GM23338 (cell line): ENCODE measurements at regions not wholly inside any gene's neighbourhood (a gene's known extent, or its start where the extent isn't known, plus 50 kb on each side); places are given as distances from the start of the nearest gene placed in this dataset.
"Not testable (repeated sequence)": the region's sequence is repeated elsewhere in the genome, so short reads cannot be mapped to it uniquely, and the experiment has no call there.

Source experiments
- ATAC-seq: fragments of 200-7000 bp; cut with Tn5 transposase; 3 replicates; pipeline ENCODE4 v1.9.1; 2020
- DNase-seq: peaks from one replicate; pipeline ENCODE4 v3.0.0-alpha.2; 2015; ENCODE audit warnings: low spot score
- H2AFZ ChIP-seq: fragments of 200-600 bp; sonication (generic); 2 replicates; pipeline ENCODE4 v1.8.0; 2016; ENCODE audit warnings: antibody characterized with exemption, mild to moderate bottlenecking, moderate library complexity
- H3F3A ChIP-seq: fragments of 200-600 bp; sonication (generic); replicated peaks from 2 replicates; pipeline ENCODE4 v1.8.0; 2017; ENCODE audit warnings: antibody characterized with exemption, mixed run types, low read depth
- H3K27ac ChIP-seq: fragments of 200-600 bp; sonication (generic); 2 replicates; pipeline ENCODE4 v1.6.1; 2016; ENCODE audit warnings: low read depth
- H3K27me3 ChIP-seq: fragments of 200-600 bp; sonication (generic); 2 replicates; pipeline ENCODE4 v1.8.0; 2016; ENCODE audit warnings: mild to moderate bottlenecking, mixed run types, moderate library complexity; ENCODE audit not compliant: insufficient read depth
- H3K36me3 ChIP-seq: fragments of 200-600 bp; sonication (generic); 2 replicates; pipeline ENCODE4 v1.8.0; 2016; ENCODE audit warnings: mild to moderate bottlenecking; ENCODE audit not compliant: insufficient read depth
- H3K4me1 ChIP-seq: fragments of 200-600 bp; sonication (generic); 2 replicates; pipeline ENCODE4 v1.8.0; 2016; ENCODE audit warnings: mild to moderate bottlenecking, moderate library complexity; ENCODE audit not compliant: insufficient read depth
- H3K4me2 ChIP-seq: fragments of 200-600 bp; sonication (generic); 2 replicates; pipeline ENCODE4 v1.7.1; 2017; ENCODE audit warnings: mixed run types
- H3K4me3 ChIP-seq: fragments of 200-600 bp; sonication (generic); 2 replicates; pipeline ENCODE4 v1.6.1; 2016; ENCODE audit warnings: mixed run types
- H3K79me2 ChIP-seq: fragments of 200-600 bp; sonication (generic); replicated peaks from 2 replicates; pipeline ENCODE4 v1.8.0; 2017; ENCODE audit warnings: mild to moderate bottlenecking; ENCODE audit not compliant: insufficient read depth
- H3K9me2 ChIP-seq: fragments of 200-600 bp; sonication (generic); 2 replicates; pipeline ENCODE4 v1.8.0; 2017; ENCODE audit not compliant: insufficient read depth
- H4K20me1 ChIP-seq: fragments of 200-600 bp; sonication (generic); replicated peaks from 2 replicates; pipeline ENCODE4 v1.8.0; 2017; ENCODE audit warnings: mild to moderate bottlenecking; ENCODE audit not compliant: insufficient read depth
- H3K27ac Mint-ChIP-seq: 2 replicates; pipeline ENCODE4 v1.8.0; 2020; ENCODE audit warnings: inconsistent platforms, mild to moderate bottlenecking, moderate library complexity, mixed read lengths
- H3K27me3 Mint-ChIP-seq: 3 replicates; pipeline ENCODE4 v1.8.0; 2022; ENCODE audit warnings: low read depth, mild to moderate bottlenecking, moderate library complexity, mixed read lengths, inconsistent platforms; ENCODE audit not compliant: insufficient read depth, poor library complexity
- H3K36me3 Mint-ChIP-seq: 3 replicates; pipeline ENCODE4 v1.8.0; 2021; ENCODE audit warnings: low read depth, mild to moderate bottlenecking, inconsistent platforms, moderate library complexity, mixed read lengths
- H3K4me1 Mint-ChIP-seq: 3 replicates; pipeline ENCODE4 v1.8.0; 2020; ENCODE audit warnings: mild to moderate bottlenecking, inconsistent platforms, mixed read lengths
- H3K4me3 Mint-ChIP-seq: 3 replicates; pipeline ENCODE4 v1.8.0; 2021; ENCODE audit warnings: moderate library complexity, mild to moderate bottlenecking, inconsistent platforms, mixed read lengths
- H3K9me3 Mint-ChIP-seq: 3 replicates; pipeline ENCODE4 v1.8.0; 2020; ENCODE audit warnings: moderate library complexity, mild to moderate bottlenecking, inconsistent platforms, mixed read lengths
- CREB1 ChIP-seq: fragments of 250-450 bp; sonication (Bioruptor Pico); IDR thresholded peaks from 2 replicates; pipeline ENCODE4 v1.5.0; 2020; ENCODE audit warnings: low read depth, mild to moderate bottlenecking, moderate library complexity
- CTCF ChIP-seq, 2 experiments: fragments of 200-600 bp in 1 of 2; sonication (generic) in 1 of 2; conservative IDR thresholded peaks; 2 replicates each; pipeline versions ENCODE4 v1.5.1 to v1.6.1; 2016 to 2017; ENCODE audit warnings: antibody characterized with exemption in 2 of 2, low read depth in 2 of 2, mild to moderate bottlenecking in 2 of 2, moderate library complexity in 1 of 2
- ETS1 ChIP-seq: IDR thresholded peaks from 2 replicates; pipeline ENCODE4 v1.6.1; 2016; ENCODE audit warnings: antibody characterized with exemption
- EZH2 ChIP-seq: fragments of 200-600 bp; sonication (generic); IDR thresholded peaks from one replicate; pipeline ENCODE4 v1.8.0; 2017; ENCODE audit warnings: antibody characterized with exemption, mild to moderate bottlenecking, low read depth; ENCODE audit not compliant: unreplicated experiment
- EZH2phosphoT487 ChIP-seq: fragments of 200-600 bp; sonication (generic); IDR thresholded peaks from one replicate; pipeline ENCODE4 v1.8.1; 2018; ENCODE audit warnings: antibody characterized with exemption; ENCODE audit not compliant: unreplicated experiment
- JUNB ChIP-seq: IDR thresholded peaks from one replicate; pipeline ENCODE4 v1.6.1; 2016; ENCODE audit warnings: antibody characterized with exemption; ENCODE audit not compliant: unreplicated experiment
- NANOG ChIP-seq: IDR thresholded peaks from 2 replicates; pipeline ENCODE4 v1.6.1; 2016; ENCODE audit warnings: antibody characterized with exemption, borderline replicate concordance
- POLR2AphosphoS5 ChIP-seq: IDR thresholded peaks from 2 replicates; pipeline ENCODE4 v1.6.1; 2016; ENCODE audit warnings: antibody characterized with exemption, low read depth
- STAT1 ChIP-seq: IDR thresholded peaks from one replicate; pipeline ENCODE4 v1.6.1; 2016; ENCODE audit warnings: antibody characterized with exemption; ENCODE audit not compliant: unreplicated experiment
- ZNF331 ChIP-seq: fragments of 250-450 bp; sonication (Bioruptor Pico); IDR thresholded peaks from 2 replicates; pipeline ENCODE4 v1.5.0; 2020; ENCODE audit warnings: low read depth, mild to moderate bottlenecking, moderate library complexity
- ZNF462 ChIP-seq: fragments of 250-450 bp; sonication (Bioruptor Pico); IDR thresholded peaks from 2 replicates; pipeline ENCODE4 v1.5.0; 2020; ENCODE audit warnings: mild to moderate bottlenecking, moderate library complexity

GRCh38 chr6:23821141-23821540 lies 304.9 kb upstream of the NRSN1 start:
- not testable (repeated sequence) for H2AFZ ChIP-seq, H3K4me1 Mint-ChIP-seq, H3K27me3 ChIP-seq

GRCh38 chr6:23823421-23823820 lies 302.6 kb upstream of the NRSN1 start:
- no peak overlapping the region for H3K27ac ChIP-seq
- no peaks in the 10 kb centered on the region for H3K79me2 ChIP-seq
- no peaks in the 10 kb centered on the region for H3K27me3 ChIP-seq
- Mint-ChIP-seq H3K4me1 (no peaks in the 10 kb centered on the region), H3K4me3 (no peak overlapping the region), H3K9me3 (peaks cover 6% of the 10 kb centered on the region; the same call in 2 of the 3 replicates), H3K27ac (no peak overlapping the region), H3K36me3 (no peaks in the 10 kb centered on the region; the same call in 2 of the 3 replicates), H3K27me3 (no peaks in the 10 kb centered on the region)
- H3K4me2 ChIP-seq: no peak overlapping the region
- no peak overlapping the region for H2AFZ ChIP-seq
- ATAC-seq (no peak), DNase-seq (no peak)
- no peaks in the 10 kb centered on the region for H3K9me2 ChIP-seq
- H3K4me3 ChIP-seq: no peak overlapping the region
- H3K36me3 ChIP-seq: no peaks in the 10 kb centered on the region
- H4K20me1 ChIP-seq: no peaks in the 10 kb centered on the region
- H3K4me1 ChIP-seq: no peaks in the 10 kb centered on the region
- no peaks in the 10 kb centered on the region for H3F3A ChIP-seq
- no peak for TF ChIP-seq EZH2phosphoT487
- TF ChIP-seq POLR2AphosphoS5: no peak
- no peak for TF ChIP-seq NANOG
- TF ChIP-seq ETS1: no peak
- TF ChIP-seq CREB1: no peak
- TF ChIP-seq EZH2: no peak
- TF ChIP-seq CTCF (conservative IDR thresholded peaks at IDR 0.05; ENCODE audit: low read depth in 2 of 2): no peak
- no peak for TF ChIP-seq STAT1
- TF ChIP-seq ZNF462 (CRISPR knock-in tag): no peak
- TF ChIP-seq ZNF331 (CRISPR knock-in tag): no peak
- no peak for TF ChIP-seq JUNB

More at GRCh38 chr6:23821141-23821540, 304.9 kb upstream of the NRSN1 start:
- not testable (repeated sequence) for H3K9me3 Mint-ChIP-seq, H3K4me1 ChIP-seq, H3K4me2 ChIP-seq, H3K4me3 Mint-ChIP-seq, H3K27me3 Mint-ChIP-seq, H3K79me2 ChIP-seq, H3K27ac Mint-ChIP-seq, H3K36me3 Mint-ChIP-seq, DNase-seq, H3K4me3 ChIP-seq, H4K20me1 ChIP-seq, H3K36me3 ChIP-seq, H3K27ac ChIP-seq, ATAC-seq, H3K9me2 ChIP-seq, H3F3A ChIP-seq
